SK-N-SH treated with all-trans-retinoic acid at 6 μM for 48 hours (cell line): ENCODE measurements at regions not wholly inside any gene's neighbourhood (a gene's known extent, or its start where the extent isn't known, plus 50 kb on each side); places are given as distances from the start of the nearest gene placed in this dataset.

Source experiments
- ATAC-seq: fragments of 200-7000 bp; cut with Tn5 transposase; 3 replicates; pipeline ENCODE4 v1.9.1; 2020; ENCODE audit warnings: mild to moderate bottlenecking, moderate library complexity
- ARNTL ChIP-seq: fragments of 450-650 bp; formaldehyde crosslinking; IDR thresholded peaks from 2 replicates; pipeline ENCODE4 v1.5.0; 2020; ENCODE audit warnings: low read depth, mild to moderate bottlenecking, moderate library complexity, borderline replicate concordance
- BACH2 ChIP-seq: fragments of 250-450 bp; sonication (Bioruptor Pico); IDR thresholded peaks from 2 replicates; pipeline ENCODE4 v1.9.0; 2021; ENCODE audit warnings: mild to moderate bottlenecking, borderline replicate concordance
- CREB5 ChIP-seq: fragments of 250-450 bp; sonication (Bioruptor Pico); IDR thresholded peaks from 2 replicates; pipeline ENCODE4 v1.5.1; 2020; ENCODE audit warnings: low read depth, mild to moderate bottlenecking, moderate library complexity
- CSDC2 ChIP-seq: fragments of 250-450 bp; sonication (Bioruptor Pico); IDR thresholded peaks from 2 replicates; pipeline ENCODE4 v1.5.0; 2020; ENCODE audit warnings: mild to moderate bottlenecking, moderate library complexity
- CSRNP3 ChIP-seq: fragments of 250-450 bp; sonication (Bioruptor Pico); IDR thresholded peaks from 2 replicates; pipeline ENCODE4 v1.5.1; 2021; ENCODE audit warnings: mild to moderate bottlenecking, moderate library complexity
- ESRRG ChIP-seq: fragments of 250-450 bp; sonication (Bioruptor Pico); IDR thresholded peaks from 2 replicates; pipeline ENCODE4 v1.6.1; 2021; ENCODE audit warnings: mild to moderate bottlenecking
- GLIS3 ChIP-seq: fragments of 250-450 bp; sonication (Bioruptor Pico); IDR thresholded peaks from 2 replicates; pipeline ENCODE4 v1.5.0; 2020; ENCODE audit warnings: mild to moderate bottlenecking, moderate library complexity
- ISL1 ChIP-seq: fragments of 250-450 bp; sonication (Bioruptor Pico); IDR thresholded peaks from 2 replicates; pipeline ENCODE4 v2.1.2; 2022; ENCODE audit warnings: mild to moderate bottlenecking, moderate library complexity
- OSR1 ChIP-seq: fragments of 250-450 bp; sonication (Bioruptor Pico); IDR thresholded peaks from 2 replicates; pipeline ENCODE4 v1.8.0; 2022; ENCODE audit warnings: moderate library complexity, mild to moderate bottlenecking, inconsistent platforms
- PATZ1 ChIP-seq: fragments of 250-450 bp; sonication (Bioruptor Pico); IDR thresholded peaks from 2 replicates; pipeline ENCODE4 v1.8.0; 2020; ENCODE audit warnings: mild to moderate bottlenecking, moderate library complexity, borderline replicate concordance
- POU6F1 ChIP-seq: fragments of 250-450 bp; sonication (Bioruptor Pico); IDR thresholded peaks from 2 replicates; pipeline ENCODE4 v1.8.0; 2021; ENCODE audit warnings: low read depth, mild to moderate bottlenecking, moderate library complexity, borderline replicate concordance
- PPARA ChIP-seq: fragments of 250-450 bp; sonication (Bioruptor Pico); IDR thresholded peaks from 2 replicates; pipeline ENCODE4 v1.5.0; 2020; ENCODE audit warnings: mild to moderate bottlenecking, borderline replicate concordance
- RARB ChIP-seq: fragments of 250-450 bp; sonication (Bioruptor Pico); IDR thresholded peaks from 2 replicates; pipeline ENCODE4 v1.8.0; 2021; ENCODE audit warnings: mild to moderate bottlenecking, moderate library complexity
- SNAI2 ChIP-seq: fragments of 250-450 bp; sonication (Bioruptor Pico); IDR thresholded peaks from 2 replicates; pipeline ENCODE4 v1.5.0; 2020; ENCODE audit warnings: mild to moderate bottlenecking, moderate library complexity
- TCF4 ChIP-seq: fragments of 250-450 bp; sonication (Bioruptor Pico); IDR thresholded peaks from 2 replicates; pipeline ENCODE4 v1.8.0; 2021; ENCODE audit warnings: mild to moderate bottlenecking, moderate library complexity, borderline replicate concordance
- TOX ChIP-seq: fragments of 250-450 bp; sonication (Bioruptor Pico); IDR thresholded peaks from 2 replicates; pipeline ENCODE4 v1.8.0; 2021; ENCODE audit warnings: mild to moderate bottlenecking, moderate library complexity, borderline replicate concordance
- TSHZ2 ChIP-seq: fragments of 250-450 bp; sonication (Bioruptor Pico); IDR thresholded peaks from 2 replicates; pipeline ENCODE4 v1.5.0; 2020; ENCODE audit warnings: mild to moderate bottlenecking, moderate library complexity
- ZFP30 ChIP-seq: fragments of 450-650 bp; formaldehyde crosslinking; IDR thresholded peaks from 2 replicates; pipeline ENCODE4 v1.5.0; 2022; ENCODE audit warnings: mild to moderate bottlenecking, moderate library complexity
- ZNF565 ChIP-seq: fragments of 450-650 bp; formaldehyde crosslinking; conservative IDR thresholded peaks from 2 replicates; pipeline ENCODE4 v1.5.0; 2020; ENCODE audit warnings: low read depth, mild to moderate bottlenecking, moderate library complexity
- ZNF8 ChIP-seq: fragments of 450-650 bp; formaldehyde crosslinking; IDR thresholded peaks from 2 replicates; pipeline ENCODE4 v1.5.0; 2020; ENCODE audit warnings: mild to moderate bottlenecking, moderate library complexity

GRCh38 chr9:2453701-2454100, 167.9 kb upstream of the VLDLR start:
- no peak for TF ChIP-seq ESRRG
- TF ChIP-seq TSHZ2, result no peak
- TF ChIP-seq PPARA (CRISPR knock-in tag), result no peak
- no peak for TF ChIP-seq TOX (CRISPR knock-in tag)
- TF ChIP-seq RARB, result no peak
- TF ChIP-seq ZNF8 (CRISPR knock-in tag), result no peak
- no peak for TF ChIP-seq OSR1 (CRISPR knock-in tag)
- no peak for TF ChIP-seq BACH2 (CRISPR knock-in tag)
- TF ChIP-seq CSRNP3, result no peak
- no peak for TF ChIP-seq GLIS3 (CRISPR knock-in tag)
- TF ChIP-seq ZNF565, result no peak
- TF ChIP-seq CREB5, result no peak
- no peak for TF ChIP-seq CSDC2 (CRISPR knock-in tag)
- TF ChIP-seq ARNTL (CRISPR knock-in tag), result no peak
- TF ChIP-seq SNAI2, result no peak
- no peak for TF ChIP-seq ZFP30 (CRISPR knock-in tag)
- no peak for TF ChIP-seq TCF4 (CRISPR knock-in tag)
- no peak for TF ChIP-seq POU6F1 (CRISPR knock-in tag)
- ATAC-seq, result no peak

GRCh38 chr9:2459756-2460155, 161.8 kb upstream of the VLDLR start:
- no peak for TF ChIP-seq CSRNP3
- TF ChIP-seq PPARA (CRISPR knock-in tag), result no peak
- no peak for TF ChIP-seq GLIS3 (CRISPR knock-in tag)
- TF ChIP-seq TOX (CRISPR knock-in tag), result no peak
- TF ChIP-seq TCF4 (CRISPR knock-in tag), result no peak
- no peak for TF ChIP-seq CREB5
- no peak for TF ChIP-seq PATZ1 (CRISPR knock-in tag)
- no peak for TF ChIP-seq ISL1 (CRISPR knock-in tag)
- TF ChIP-seq ZFP30 (CRISPR knock-in tag), result no peak
- no peak for TF ChIP-seq RARB
- no peak for ATAC-seq
